RKO (cell line): ENCODE measurements at regions not wholly inside any gene's neighbourhood (a gene's known extent, or its start where the extent isn't known, plus 50 kb on each side); places are given as distances from the start of the nearest gene placed in this dataset.
A peak's percentile ranks its signal among the peaks of the same experiment; 100 is the strongest.

Experiments
- DNase-seq: peaks from one replicate; pipeline ENCODE4 v3.0.0-alpha.2; 2016; ENCODE audit warnings: low spot score

DNA sequence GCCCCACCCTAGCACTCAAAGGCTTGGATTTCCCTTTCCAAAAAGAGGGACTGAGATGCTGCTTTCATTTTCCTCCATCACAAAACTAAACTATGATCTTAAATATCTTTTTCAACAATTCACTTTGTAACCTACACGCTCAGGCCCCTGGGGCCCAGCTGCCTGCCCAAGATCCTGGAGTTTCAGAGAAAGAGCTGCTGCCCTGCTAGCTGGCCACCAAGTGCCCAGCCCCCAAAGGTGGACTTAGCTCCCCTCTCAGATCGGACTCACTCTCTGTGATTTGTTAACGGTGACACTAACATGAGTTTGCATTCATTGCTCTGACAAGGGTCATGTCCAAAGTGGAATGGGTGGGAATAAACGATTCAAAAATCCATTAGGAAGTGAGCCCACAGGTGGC is 119.6 kb upstream of the SMAD3 start:
- no peak for DNase-seq

DNA sequence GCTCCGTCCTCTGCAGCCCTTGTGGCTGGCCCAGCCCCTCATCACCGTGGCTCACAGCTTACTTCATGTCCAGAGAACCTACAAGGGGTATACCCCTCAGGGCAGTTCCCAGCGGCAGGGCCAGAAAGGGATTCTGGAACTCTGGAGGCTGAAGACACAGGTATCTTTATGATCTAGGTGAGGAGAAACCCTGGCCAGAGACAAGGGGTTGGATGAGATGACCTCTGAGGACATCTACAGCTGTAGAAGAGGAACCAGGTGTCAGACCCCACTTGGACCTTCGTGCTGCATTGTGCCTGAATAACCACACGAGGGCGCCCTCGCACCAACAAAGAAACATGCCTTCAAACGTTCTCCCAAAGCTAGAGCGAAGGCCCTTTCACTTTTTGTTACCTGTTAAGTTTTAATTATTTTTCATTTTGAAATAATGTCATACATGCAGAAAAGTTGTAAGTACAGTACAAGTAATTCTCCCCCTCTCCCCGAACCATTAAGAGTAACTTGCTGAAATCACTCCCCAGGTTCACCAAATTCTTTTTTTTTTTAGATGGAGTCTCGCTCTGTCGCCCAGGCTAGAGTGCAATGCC is 118.7 kb upstream of the SMAD3 start:
- peak; percentile 62 for DNase-seq

DNA sequence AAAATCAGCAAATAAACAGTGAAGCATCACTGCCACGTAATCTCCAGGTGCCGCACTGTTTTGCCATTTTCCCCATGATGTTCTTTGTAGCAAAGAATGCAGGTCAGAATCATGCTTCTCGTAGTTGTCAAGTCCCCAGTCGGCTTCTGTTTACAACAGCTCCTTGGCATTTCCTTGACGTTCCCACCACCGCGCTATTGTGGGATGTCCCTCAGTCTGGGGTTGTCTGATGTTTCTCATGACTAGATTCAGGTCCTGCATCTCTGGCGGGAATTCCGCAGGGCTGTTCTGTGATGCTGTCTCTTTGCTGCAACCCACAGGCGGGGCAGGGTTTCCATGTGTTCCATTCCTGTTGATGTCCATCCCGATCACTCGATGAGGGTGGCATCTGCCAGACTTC is 117.9 kb upstream of the SMAD3 start:
- no peak for DNase-seq

DNA sequence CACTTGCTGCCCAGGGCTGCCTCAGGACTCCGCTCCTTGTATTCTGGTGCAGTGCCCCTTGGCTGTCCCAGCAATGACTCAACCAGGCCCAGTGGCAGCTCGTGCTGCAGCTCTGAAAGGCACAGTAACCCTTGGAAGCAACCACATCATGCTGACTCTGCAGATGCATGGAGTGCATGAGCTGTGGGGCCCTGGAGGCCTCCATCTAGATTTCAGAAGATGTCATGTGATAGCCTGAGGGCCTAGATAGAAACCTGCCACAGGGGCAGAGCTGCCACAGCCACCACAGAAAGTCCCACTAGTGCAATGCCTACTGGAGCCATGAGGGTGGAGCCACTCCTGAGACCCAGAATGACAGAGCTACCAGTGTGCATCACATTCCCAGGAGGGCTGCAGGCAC is 117.1 kb upstream of the SMAD3 start:
- DNase-seq: no peak

DNA sequence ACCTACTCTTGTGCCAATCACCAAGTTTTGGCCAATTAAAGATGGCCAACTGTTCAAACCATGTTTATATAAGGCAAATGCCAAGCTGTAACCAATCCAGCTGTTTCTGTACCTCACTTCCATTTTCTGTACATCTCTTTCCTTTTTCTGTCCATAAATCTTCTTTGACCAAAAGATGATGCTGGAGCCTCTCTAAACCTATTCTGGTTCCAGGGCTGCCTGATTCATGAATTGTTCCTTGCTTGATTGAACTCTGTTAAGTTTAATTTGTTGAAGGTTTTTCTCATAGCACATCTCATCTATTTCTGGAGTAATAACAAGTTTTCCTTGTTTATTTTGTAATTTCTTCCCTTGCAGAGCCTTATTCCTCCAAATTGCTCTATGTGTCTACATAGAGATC is 115.3 kb upstream of the SMAD3 start:
- no peak for DNase-seq

DNA sequence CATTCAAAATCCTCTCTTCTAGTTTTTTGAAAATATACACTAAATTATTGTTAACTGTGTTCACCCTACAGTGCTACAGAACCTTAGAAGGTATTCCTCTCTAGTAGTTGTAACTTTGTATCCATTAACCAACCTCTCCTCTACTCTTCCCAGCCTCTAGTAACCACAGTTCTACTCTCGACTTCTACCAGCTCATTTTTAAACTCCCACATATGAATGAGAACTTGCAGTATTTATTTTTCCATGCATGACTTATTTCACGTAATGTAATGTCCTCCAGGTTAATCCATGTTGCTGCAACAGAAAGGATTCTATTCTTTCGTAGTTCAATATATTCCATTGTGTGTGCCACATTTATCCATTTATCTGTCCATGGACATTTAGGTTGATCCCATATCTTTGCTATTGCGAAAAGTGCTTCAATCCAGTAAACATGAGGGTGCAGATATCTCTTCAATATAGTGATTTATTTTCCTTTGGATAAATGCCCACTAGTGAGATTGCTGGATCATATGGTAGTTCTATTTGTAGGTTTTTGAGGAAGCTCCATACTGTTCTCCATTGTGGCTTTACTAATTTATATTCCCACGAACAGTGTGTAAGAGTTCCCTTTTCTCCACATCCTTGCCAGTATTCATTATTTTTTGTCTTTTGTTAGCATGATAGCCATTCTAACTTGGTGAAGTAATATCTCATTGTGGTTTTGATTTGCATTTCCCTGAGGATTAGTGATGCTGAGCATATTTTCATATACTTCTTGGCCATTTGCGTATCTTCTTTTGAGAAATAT is 113.7 kb upstream of the SMAD3 start:
- DNase-seq: no peak

DNA sequence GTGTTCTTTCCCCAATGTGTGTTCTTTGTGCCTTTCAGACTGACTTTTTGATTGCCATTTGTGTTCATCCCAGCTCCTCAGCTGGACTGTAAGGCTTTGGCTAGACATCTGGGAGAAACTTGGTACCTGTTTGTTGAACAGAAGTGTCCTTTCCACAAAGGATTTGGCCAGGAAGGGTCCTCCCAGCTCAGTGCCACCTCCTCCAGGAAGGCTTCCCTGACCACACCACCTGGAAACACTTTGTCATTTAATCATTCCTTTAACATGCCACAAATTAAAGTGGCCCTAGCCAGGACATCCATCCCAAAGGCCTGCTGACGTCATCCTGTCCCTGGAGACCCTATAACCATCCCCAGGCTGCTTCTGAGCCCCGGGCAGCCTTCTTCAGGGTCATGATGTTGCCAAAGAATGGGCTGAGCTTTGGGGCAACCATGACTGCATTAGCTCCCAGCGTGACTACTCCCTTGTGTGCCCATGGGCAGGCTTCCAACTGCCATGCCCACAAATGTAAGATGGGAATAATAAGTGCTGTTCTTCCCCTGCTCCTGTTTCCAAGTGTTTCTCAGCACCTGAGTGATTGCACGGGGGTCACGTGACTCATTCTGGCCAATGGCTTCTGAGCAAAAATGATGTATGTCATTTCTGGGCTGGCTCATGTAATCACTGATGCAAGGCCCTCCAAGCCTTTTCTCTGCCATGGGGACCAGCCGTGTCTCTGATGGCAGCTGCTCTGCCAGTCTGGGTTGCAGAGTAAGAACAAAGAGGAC is 112.5 kb upstream of the SMAD3 start:
- no peak for DNase-seq

DNA sequence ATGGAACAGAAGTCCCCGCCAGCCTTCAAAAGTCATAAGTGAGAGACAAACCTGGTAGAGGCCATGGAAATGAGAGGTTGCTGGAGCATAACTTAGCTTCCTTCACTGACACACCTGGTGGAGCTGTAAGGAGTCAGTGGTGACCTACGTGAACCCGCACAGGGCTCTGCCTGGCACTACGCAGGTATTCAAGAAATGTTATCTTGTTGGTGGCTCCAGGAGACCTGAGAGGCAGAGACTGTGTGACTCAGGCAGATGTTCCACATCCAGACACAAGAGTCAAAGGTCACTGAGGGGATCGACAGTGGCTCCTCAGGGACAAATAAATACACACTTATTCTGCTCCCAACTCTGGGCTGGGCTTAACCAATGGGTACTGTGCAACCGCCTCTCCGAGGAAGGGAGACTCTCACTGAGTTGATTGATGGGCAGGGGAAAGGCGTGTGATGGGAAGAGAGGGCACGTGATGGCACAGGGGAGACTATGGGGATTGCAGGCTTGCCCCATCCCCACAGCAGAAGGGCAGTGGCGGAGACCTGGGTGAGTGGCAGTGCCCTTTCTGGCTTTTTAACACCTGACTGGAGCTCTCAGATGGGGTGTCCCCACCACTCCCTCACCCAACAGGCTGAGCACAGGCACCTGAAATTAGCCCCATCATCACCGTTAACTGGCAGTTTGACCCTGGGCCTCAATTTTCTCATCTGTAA is 111.7 kb upstream of the SMAD3 start:
- no peak for DNase-seq

DNA sequence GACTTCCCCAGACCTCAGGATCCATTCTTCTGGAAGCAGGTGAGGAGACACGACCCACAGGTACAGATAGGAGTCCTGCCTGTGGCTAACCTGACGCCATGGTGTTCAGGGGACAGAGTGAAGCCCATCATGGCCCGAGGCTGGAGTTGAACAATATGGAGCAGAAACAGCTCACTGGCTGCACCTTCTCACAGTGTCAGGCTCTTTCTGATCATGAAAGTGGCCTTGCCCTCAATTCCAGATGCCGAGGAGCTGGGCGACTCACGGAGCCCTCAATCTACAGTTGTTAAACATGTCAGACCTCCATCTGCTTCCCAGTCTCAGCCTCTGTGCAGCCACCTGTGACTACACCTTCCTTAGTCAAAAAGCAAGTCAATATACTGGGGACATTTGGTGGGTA is 110.8 kb upstream of the SMAD3 start:
- DNase-seq: no peak

DNA sequence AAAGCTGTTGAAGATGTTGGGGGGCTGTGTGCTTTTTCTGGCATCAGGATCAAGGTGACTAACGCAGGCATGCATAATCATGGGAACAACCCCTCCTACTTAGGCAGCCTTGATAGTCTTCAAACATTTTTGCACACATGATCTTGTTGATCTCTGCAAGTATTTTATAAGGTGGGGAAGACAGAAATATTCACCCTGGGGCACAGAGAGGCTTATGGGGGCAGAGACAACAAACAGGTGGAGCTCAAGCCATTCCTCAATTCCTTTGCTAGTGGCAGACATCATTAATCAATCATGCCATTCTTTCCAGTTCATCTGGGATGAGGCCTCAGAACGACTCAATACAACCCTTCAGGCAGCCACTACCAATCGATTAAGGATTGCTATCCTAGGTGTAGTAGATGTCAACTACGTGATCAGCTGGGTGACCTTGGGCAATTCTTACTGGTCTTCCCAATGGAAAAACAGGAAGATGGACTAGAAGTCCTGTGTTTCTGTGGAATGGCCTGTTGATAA is 110.3 kb upstream of the SMAD3 start:
- DNase-seq: no peak

DNA sequence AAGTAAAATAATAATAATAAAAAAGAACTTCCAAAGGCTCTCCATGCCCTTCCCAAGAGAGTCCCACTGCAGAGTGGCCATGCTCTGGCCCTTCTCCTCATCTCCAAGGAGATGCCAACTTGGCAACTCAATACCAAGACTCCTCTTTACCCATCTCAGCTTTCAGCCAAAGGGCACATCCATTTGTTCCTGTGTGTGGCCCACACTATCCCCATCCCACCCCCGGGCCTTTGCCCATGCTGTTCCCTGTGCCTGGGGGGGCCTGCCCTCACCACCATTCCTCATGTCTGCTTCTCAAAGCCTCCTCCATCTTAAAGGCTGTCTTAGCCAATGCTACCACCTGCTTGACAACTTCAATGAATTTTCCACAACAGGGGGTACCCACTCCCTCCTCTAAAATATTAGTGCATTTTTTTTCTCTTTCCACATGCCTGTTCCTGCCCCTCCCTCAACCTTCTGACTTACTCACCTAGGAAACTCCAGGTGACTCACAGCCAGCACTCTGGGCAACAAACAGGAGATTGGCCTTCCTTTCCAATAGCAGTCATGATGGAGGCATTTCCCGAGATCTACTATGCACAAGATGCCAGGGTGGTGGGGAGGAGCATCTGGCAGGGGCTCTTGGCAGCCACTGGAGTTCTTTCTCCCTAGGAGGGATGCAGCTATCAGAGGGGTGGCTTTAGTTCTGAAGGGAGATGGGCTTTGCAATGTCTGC is 109.4 kb upstream of the SMAD3 start:
- DNase-seq: peak; percentile 29

DNA sequence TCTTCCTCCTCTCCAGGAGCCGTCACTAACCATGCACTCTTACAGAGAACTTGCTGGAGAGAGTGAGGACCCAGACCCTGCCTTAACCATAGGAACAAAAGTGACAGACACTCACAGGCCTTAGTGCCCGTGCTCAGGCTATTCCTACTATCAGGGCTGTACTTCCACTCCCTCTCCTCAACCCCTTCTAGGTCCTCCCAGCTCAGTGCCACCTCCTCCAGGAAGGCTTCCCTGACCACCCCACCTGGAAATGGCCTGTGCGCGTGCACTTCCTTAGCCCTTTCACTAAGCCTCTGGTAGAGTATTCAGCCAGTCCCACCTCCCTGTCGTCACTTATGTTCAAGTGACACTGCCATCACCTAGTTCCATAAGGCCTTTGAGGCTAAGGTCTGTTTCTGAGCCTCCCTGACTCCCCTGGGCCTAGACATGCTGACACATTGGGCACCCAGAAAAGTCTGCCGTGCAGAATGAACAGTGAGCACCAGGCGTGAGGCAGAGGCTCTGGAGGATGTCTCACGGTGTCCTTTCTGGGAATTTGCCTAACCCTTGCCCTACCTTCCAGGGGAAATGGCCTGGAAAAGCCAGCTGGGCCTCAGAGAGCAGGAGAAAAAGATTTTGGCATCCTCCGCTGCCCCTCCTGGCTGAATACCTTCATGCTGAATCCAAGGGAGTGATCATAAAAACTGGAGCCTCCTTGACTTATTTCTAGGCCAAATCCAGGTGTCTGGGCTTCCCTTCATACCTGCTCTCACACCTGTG is 108.6 kb upstream of the SMAD3 start:
- no peak for DNase-seq

DNA sequence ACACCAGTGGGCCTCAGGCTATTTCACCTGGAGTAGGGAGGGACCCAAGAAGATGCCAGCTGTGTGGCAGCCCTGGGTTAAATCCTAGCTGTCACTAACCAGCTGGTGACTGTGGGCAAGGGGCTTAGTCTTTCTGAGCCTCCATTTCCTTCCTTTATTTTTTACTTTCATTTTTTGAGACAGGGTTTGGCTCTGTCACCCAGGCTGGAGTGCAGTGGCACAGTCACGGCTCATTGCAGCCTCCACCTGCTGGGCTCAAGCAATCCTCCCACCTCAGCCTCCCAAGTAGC is 108.0 kb upstream of the SMAD3 start:
- no peak for DNase-seq

DNA sequence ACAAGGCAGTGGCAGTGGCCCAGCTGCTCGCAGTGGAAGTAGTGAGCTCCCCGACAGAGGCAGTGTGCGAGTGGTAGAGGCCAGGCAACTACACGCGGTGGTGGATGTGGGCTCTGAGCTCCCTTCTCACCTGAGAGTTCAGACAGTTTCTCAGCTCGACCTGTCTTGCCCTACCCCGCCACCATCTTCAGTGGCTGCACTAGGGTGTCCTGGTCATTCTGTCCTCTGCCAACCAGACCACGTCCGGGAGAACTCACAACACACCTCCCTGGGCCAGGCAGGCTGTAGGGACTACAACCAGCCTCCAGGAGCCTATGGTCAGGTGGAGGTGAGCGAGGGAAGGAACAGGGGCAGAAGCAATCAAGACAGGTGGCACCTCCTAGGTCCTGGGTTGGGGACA is 106.3 kb upstream of the SMAD3 start:
- no peak for DNase-seq

DNA sequence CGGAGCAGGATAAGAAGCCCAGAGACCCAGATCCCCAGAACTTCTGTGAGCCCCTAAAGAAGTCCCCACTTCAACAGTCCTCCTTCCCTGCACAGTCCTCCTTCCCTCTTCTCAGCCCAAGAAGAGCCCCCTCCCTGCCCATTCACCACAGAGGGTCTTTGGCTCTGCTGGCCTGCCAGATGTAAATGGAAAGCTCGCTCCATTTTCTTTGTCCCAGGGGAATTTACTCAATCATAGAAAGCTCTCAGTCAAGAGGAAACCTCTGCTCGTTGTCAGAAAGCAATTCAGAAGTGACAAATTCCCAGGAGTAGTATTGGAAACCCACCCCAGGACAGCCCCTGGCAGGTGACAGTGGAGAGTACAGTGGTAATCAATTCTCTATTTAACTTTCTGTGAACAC is 105.5 kb upstream of the SMAD3 start:
- no peak for DNase-seq

DNA sequence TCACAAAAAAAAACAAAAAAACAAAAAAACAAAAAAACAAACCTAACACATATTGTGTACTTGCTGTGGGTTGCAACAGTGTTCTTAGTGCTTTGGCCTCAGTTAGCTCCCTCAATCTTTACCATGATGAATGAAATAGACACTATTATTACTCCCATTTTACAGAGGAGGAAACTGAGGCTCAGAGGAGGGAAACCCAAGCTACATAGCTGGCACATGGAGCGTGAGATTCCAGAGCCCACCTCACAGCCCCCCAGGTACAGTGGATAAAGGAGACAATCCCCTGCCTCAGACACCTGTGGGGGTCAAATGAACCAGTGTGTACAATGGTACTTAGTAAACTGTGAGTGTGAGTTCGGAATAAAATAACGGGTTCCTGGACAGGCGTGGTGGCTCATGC is 104.9 kb upstream of the SMAD3 start:
- DNase-seq: no peak

DNA sequence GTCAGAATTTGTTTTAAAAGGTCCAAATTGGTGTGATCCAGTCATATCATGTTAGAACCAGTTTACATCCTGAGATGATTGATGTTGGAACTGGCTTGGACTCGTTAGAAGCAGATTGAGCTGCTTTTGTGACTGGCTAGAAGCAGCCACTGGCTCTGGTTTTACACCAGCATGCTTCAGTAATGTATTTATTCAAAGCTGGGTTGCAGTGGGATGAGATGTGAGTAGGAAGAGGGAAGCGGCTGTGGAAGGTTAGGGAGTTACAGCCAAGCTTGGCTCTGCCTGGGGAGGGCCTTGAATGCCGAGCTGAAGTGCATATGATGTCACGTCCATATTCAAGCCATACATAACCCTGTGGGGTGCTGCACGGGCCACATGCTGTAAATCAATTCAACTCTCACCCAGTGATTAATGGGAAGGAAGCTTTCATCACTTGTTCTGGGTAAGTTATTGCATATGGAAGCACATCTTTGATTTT is 104.0 kb upstream of the SMAD3 start:
- DNase-seq: peak; percentile 19

DNA sequence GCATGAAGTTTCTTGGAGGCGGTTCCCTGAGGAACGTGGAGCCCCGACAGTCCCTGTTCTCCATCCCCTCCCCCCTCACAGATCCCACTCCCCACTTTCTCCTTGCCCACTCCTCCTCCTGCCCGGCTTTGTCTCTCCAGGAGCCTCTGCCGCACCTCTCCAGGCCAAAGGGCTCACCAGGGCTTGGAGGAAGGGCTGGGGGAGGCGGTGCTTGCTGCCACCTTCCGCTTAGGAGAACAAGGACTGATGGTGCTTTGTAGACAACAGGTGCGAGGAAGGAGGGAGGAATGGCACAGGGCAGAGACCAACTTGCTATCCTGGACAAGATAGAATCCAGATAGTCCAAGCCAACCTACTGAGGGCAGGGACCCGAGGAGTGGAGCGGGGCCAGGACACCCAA is 103.5 kb upstream of the SMAD3 start:
- DNase-seq: no peak

DNA sequence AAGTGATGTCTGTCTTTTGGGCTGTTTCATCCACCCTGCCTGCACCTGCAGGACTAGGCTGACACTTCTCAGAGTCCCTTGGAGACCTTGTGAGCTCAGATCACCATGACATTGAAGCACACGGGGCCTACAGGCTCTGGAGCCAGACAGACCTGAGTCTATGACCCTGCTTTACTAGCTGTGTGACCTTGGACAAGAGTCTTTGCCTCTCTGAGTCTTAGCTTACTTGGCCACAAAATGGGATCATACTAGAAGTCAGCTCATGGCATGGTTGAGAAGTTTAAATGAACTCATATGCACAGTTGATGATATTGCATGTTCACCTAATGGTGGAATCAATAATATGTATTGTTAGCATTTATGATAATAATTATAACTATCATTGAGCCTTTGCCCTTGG is 102.9 kb upstream of the SMAD3 start:
- no peak for DNase-seq

DNA sequence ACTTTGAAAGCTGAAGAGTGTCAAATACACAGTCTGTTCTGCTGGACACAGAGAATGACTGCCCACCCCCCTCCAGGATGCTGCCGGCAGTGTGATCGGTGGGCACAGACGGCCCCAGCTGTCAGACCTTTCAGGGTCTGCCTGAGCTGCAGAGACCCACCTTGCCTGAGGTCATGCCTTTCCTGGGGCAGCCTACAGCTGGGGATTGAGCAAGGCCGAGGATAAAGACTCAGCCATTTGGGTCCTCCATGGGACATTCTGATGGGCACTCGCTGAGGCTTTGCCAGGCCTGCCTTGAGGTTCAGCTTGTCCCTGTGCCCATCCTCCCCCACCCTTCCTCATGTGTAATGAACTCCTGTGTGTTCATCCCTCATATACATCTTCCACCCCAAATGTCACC is 102.3 kb upstream of the SMAD3 start:
- DNase-seq: no peak

DNA sequence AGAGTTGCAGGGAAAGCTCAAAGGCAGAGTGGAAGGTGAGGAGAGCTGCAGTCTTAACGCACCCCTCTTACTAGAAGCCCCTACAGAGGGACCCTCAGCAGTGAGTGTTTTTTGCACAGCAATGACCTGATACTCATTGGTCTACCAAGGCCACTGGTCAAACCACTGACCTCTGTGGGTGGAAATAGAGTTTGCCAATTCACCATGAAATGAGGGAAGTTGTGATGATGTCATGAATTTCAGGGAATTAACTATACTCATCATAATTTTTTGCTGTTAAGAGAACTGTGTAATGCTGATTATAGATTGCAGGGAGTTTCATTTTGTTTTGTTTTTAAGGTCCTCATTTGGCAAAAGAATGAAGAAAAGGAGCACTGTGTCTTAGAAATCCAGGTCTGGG is 101.7 kb upstream of the SMAD3 start:
- DNase-seq: no peak
